A673 (cell line): ENCODE measurements at regions not wholly inside any gene's neighbourhood (a gene's known extent, or its start where the extent isn't known, plus 50 kb on each side); places are given as distances from the start of the nearest gene placed in this dataset.

Experiments used
- EZH2 ChIP-seq: fragments of 200-600 bp; sonication (generic); IDR thresholded peaks from 2 replicates; pipeline ENCODE4 v1.6.1; 2017; ENCODE audit warnings: borderline replicate concordance, low read depth, mild to moderate bottlenecking, mixed read lengths, antibody characterized with exemption, low read length; ENCODE audit not compliant: poor library complexity, severe bottlenecking
- TF ChIP-seq, protein P1 (sequence below): fragments of 300-800, 200-600 bp; sonication (generic); conservative IDR thresholded peaks from 2 replicates; pipeline ENCODE4 v1.5.1; 2017; ENCODE audit warnings: low read depth, mild to moderate bottlenecking, antibody characterized with exemption, low read length, moderate library complexity, mixed read lengths

DNA sequence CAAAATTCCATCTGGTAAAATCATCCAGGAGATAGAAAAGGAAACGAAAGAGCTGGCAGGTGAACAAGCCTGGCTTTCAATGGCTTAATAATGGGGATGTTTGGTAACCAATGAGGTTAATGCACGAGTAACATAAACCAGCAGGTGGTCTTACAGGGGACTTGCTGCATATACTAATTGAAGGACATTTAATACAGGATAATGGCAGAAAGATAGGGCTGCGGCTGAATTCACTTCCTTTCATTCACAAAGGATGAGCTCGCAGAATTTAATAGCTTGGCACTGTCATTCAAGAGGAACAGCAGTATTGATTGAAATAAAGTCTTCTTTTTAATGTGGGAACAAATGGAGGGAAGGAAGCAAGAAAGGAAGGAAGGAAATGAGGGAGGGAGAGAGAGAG, 156.3 kb upstream of the RAI2 start:
- TF ChIP-seq EZH2, result no peak
- TF ChIP-seq, protein P1, sequence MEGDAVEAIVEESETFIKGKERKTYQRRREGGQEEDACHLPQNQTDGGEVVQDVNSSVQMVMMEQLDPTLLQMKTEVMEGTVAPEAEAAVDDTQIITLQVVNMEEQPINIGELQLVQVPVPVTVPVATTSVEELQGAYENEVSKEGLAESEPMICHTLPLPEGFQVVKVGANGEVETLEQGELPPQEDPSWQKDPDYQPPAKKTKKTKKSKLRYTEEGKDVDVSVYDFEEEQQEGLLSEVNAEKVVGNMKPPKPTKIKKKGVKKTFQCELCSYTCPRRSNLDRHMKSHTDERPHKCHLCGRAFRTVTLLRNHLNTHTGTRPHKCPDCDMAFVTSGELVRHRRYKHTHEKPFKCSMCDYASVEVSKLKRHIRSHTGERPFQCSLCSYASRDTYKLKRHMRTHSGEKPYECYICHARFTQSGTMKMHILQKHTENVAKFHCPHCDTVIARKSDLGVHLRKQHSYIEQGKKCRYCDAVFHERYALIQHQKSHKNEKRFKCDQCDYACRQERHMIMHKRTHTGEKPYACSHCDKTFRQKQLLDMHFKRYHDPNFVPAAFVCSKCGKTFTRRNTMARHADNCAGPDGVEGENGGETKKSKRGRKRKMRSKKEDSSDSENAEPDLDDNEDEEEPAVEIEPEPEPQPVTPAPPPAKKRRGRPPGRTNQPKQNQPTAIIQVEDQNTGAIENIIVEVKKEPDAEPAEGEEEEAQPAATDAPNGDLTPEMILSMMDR, result no peak
